GM06990 (cell line): ENCODE measurements at regions not wholly inside any gene's neighbourhood (a gene's known extent, or its start where the extent isn't known, plus 50 kb on each side); places are given as distances from the start of the nearest gene placed in this dataset.

Experiments
- DNase-seq: peaks from one replicate; pipeline ENCODE4 v3.0.0-alpha.2; 2011; ENCODE audit not compliant: insufficient read length; ENCODE audit errors: extremely low read depth
- H3K27me3 ChIP-seq: replicated peaks from 2 replicates; pipeline ENCODE4 v1.6.0; 2011; ENCODE audit warnings: low read length; ENCODE audit not compliant: control insufficient read depth, insufficient read depth
- H3K36me3 ChIP-seq: 2 replicates; pipeline ENCODE4 v1.5.1; 2011; ENCODE audit warnings: low read length; ENCODE audit not compliant: control insufficient read depth, insufficient read depth
- H3K4me3 ChIP-seq: replicated peaks from 2 replicates; pipeline ENCODE4 v1.5.1; 2011; ENCODE audit warnings: low read depth, mild to moderate bottlenecking, control low read depth, low read length
- CTCF ChIP-seq: IDR thresholded peaks from 2 replicates; pipeline ENCODE4 v1.5.1; 2011; ENCODE audit warnings: low read length, control low read depth, mild to moderate bottlenecking, inconsistent platforms; ENCODE audit not compliant: insufficient read depth, poor library complexity, severe bottlenecking

GRCh38 chr7:85508642-85509410 is 322.0 kb upstream of the SEMA3D start:
- H3K36me3 ChIP-seq: no peaks in the 10 kb centered on the region
- TF ChIP-seq CTCF: no peak
- no peak overlapping the region for H3K4me3 ChIP-seq
- no peak for DNase-seq
- H3K27me3 ChIP-seq: no peaks in the 10 kb centered on the region

GRCh38 chr7:85498031-85498430 is 311.2 kb upstream of the SEMA3D start:
- Histone ChIP-seq H3K36me3 (no peaks in the 10 kb centered on the region), H3K27me3 (no peaks in the 10 kb centered on the region), H3K4me3 (no peak overlapping the region)
- no peak for TF ChIP-seq CTCF
- DNase-seq: no peak

- H3K27me3 ChIP-seq: no peaks in the 10 kb centered on the region
- DNase-seq: no peak
- no peak overlapping the region for H3K4me3 ChIP-seq
Observed at GRCh38 chr7:85489498-85489897, 302.6 kb upstream of the SEMA3D start.

GRCh38 chr7:85488406-85488805 is 301.6 kb upstream of the SEMA3D start:
- Histone ChIP-seq H3K36me3 (no peaks in the 10 kb centered on the region), H3K27me3 (no peaks in the 10 kb centered on the region), H3K4me3 (no peak overlapping the region)
- no peak for TF ChIP-seq CTCF
- no peak for DNase-seq

More at GRCh38 chr7:85489498-85489897, 302.6 kb upstream of the SEMA3D start:
- no peaks in the 10 kb centered on the region for H3K36me3 ChIP-seq
- no peak for TF ChIP-seq CTCF

- no peak for TF ChIP-seq CTCF
- no peaks in the 10 kb centered on the region for H3K36me3 ChIP-seq
- no peak overlapping the region for H3K4me3 ChIP-seq
- no peak for DNase-seq
- H3K27me3 ChIP-seq: no peaks in the 10 kb centered on the region
Observed at GRCh38 chr7:85483177-85483576, 296.3 kb upstream of the SEMA3D start.
